HEK293 (cell line): ENCODE measurements at regions not wholly inside any gene's neighbourhood (a gene's known extent, or its start where the extent isn't known, plus 50 kb on each side); places are given as distances from the start of the nearest gene placed in this dataset.

Source experiments
- SP2 ChIP-seq: fragments of 450-650 bp; formaldehyde crosslinking; IDR thresholded peaks from 2 replicates; pipeline ENCODE4 v1.5.1; 2016; ENCODE audit warnings: missing biosample characterization, missing genetic modification characterization
- ZBTB7A ChIP-seq: fragments of 450-650 bp; formaldehyde crosslinking; IDR thresholded peaks from 2 replicates; pipeline ENCODE4 v1.5.1; 2016; ENCODE audit warnings: low read depth, missing biosample characterization, missing genetic modification characterization
- ZNF311 ChIP-seq: fragments of 450-650 bp; formaldehyde crosslinking; IDR thresholded peaks from 2 replicates; pipeline ENCODE4 v1.5.1; 2017; ENCODE audit warnings: missing biosample characterization, missing genetic modification characterization, borderline replicate concordance
- ZNF350 ChIP-seq: fragments of 450-650 bp; formaldehyde crosslinking; IDR thresholded peaks from 2 replicates; pipeline ENCODE4 v1.5.0; 2017; ENCODE audit warnings: missing biosample characterization, mild to moderate bottlenecking, missing genetic modification characterization
- TF ChIP-seq, protein P1 (sequence below): fragments of 450-650 bp; formaldehyde crosslinking; IDR thresholded peaks from 2 replicates; pipeline ENCODE4 v1.5.1; 2016; ENCODE audit warnings: missing biosample characterization, missing genetic modification characterization

DNA sequence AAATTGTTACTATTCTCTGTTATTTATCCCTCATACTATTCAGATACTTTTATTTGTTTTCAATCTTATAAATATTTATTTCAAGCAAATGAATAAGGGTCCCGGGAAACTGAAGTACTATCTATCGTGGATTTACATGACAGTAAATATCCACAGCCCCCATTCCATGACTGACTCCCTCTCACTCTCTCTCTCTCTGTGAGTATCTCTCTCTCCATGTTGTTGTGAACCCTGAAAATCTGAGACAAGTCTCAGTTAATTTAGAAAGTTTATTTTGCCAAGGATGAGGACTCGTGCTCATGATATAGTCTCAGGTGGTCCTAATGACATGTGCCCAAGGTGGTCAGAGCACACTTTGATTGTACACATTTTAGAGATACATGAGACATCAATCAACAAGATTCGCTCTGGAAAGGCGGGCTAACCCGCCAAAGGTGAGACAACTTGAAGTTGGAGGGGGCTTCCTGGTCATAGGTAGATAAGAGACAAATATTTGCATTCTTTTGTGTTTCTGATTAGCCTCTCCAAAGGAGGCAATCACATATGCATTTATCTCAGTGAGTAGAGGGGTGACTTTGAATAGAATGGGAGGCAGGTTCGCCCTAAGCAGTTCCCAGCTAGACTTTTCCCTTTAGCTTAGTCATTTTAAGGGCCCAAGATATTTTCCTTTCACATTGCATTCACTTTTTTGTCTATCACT lies 986.4 kb downstream of the NLGN4X start:
- TF ChIP-seq ZNF311: no peak
- no peak for TF ChIP-seq SP2 (tag by site-specific recombination)
- TF ChIP-seq ZNF350: no peak
- no peak for TF ChIP-seq ZBTB7A (tag by site-specific recombination)
- TF ChIP-seq, protein P1, sequence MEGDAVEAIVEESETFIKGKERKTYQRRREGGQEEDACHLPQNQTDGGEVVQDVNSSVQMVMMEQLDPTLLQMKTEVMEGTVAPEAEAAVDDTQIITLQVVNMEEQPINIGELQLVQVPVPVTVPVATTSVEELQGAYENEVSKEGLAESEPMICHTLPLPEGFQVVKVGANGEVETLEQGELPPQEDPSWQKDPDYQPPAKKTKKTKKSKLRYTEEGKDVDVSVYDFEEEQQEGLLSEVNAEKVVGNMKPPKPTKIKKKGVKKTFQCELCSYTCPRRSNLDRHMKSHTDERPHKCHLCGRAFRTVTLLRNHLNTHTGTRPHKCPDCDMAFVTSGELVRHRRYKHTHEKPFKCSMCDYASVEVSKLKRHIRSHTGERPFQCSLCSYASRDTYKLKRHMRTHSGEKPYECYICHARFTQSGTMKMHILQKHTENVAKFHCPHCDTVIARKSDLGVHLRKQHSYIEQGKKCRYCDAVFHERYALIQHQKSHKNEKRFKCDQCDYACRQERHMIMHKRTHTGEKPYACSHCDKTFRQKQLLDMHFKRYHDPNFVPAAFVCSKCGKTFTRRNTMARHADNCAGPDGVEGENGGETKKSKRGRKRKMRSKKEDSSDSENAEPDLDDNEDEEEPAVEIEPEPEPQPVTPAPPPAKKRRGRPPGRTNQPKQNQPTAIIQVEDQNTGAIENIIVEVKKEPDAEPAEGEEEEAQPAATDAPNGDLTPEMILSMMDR (tag by site-specific recombination): no peak
